ENCODE measurements at regions not wholly inside any gene's neighbourhood (a gene's known extent, or its start where the extent isn't known, plus 50 kb on each side); places are given as distances from the start of the nearest gene placed in this dataset.

- CTCF ChIA-PET, result no interaction called here
- BruUV-seq (replicated peaks), result no TSS peak
- H3K27me3 Mint-ChIP-seq (ENCODE audit: insufficient read depth, unreplicated experiment), result no peaks in the 10 kb centered on the region
Observed at GRCh38 chr13:68888832-68889231, 1218.8 kb upstream of the ATXN8OS start.

GRCh38 chr13:68872338-68872737 is 1235.3 kb upstream of the ATXN8OS start:
- Histone ChIP-seq H3K4me3 (ENCODE audit: low read depth, low read length) (no peak overlapping the region), H3K36me3 (ENCODE audit: control insufficient read depth, insufficient read depth, low read length) (no peaks in the 10 kb centered on the region), H3K9me3 (no peaks in the 10 kb centered on the region), H3K4me1 (no peaks in the 10 kb centered on the region), H3K27me3 (replicated peaks; ENCODE audit: control insufficient read depth, insufficient read depth, low read length) (no peaks in the 10 kb centered on the region)
- POLR2A ChIA-PET, result no interaction called here
- Mint-ChIP-seq H3K27ac (ENCODE audit: unreplicated experiment) (no peak overlapping the region), H3K4me1 (ENCODE audit: low read depth, unreplicated experiment) (no peaks in the 10 kb centered on the region), H3K36me3 (ENCODE audit: insufficient read depth, unreplicated experiment) (no peaks in the 10 kb centered on the region), H3K9me3 (ENCODE audit: unreplicated experiment) (no peaks in the 10 kb centered on the region), H3K4me3 (ENCODE audit: unreplicated experiment) (no peak overlapping the region), H3K27me3 (ENCODE audit: insufficient read depth, unreplicated experiment) (no peaks in the 10 kb centered on the region)
- CTCF ChIA-PET, result no interaction called here
- DNase-seq, result no peak
- BruUV-seq (replicated peaks), result no TSS peak
- intact Hi-C loops (cut with micrococcal nuclease; ENCODE audit: unreplicated experiment), result no loop called here
- TF ChIP-seq CTCF (IDR thresholded peaks at IDR 0.05; ENCODE audit: insufficient read depth in 1 of 2, low read depth in 1 of 2, low read length in 1 of 2, severe bottlenecking in 1 of 2, unreplicated experiment in 1 of 2), result no peak

More at GRCh38 chr13:68888832-68889231, 1218.8 kb upstream of the ATXN8OS start:
- H3K4me1 Mint-ChIP-seq (ENCODE audit: low read depth, unreplicated experiment), result peaks cover 8% of the 10 kb centered on the region
- peaks cover 10% of the 10 kb centered on the region for H3K9me3 Mint-ChIP-seq (ENCODE audit: unreplicated experiment)
- H3K36me3 Mint-ChIP-seq (ENCODE audit: insufficient read depth, unreplicated experiment), result no peaks in the 10 kb centered on the region
- no peak for TF ChIP-seq CTCF (IDR thresholded peaks at IDR 0.05; ENCODE audit: insufficient read depth in 1 of 2, low read depth in 1 of 2, low read length in 1 of 2, severe bottlenecking in 1 of 2, unreplicated experiment in 1 of 2)
- no peaks in the 10 kb centered on the region for H3K27me3 ChIP-seq (replicated peaks; ENCODE audit: control insufficient read depth, insufficient read depth, low read length)
- no peaks in the 10 kb centered on the region for H3K36me3 ChIP-seq (ENCODE audit: control insufficient read depth, insufficient read depth, low read length)
- POLR2A ChIA-PET, result no interaction called here
- DNase-seq, result no peak
- H3K4me1 ChIP-seq, result peaks cover 7% of the 10 kb centered on the region; the same call in 1 of the 2 replicates
- no peak overlapping the region for H3K4me3 Mint-ChIP-seq (ENCODE audit: unreplicated experiment)
- no peak overlapping the region for H3K4me3 ChIP-seq (ENCODE audit: low read depth, low read length)
- H3K9me3 ChIP-seq, result no peaks in the 10 kb centered on the region
- H3K27ac Mint-ChIP-seq (ENCODE audit: unreplicated experiment), result no peak overlapping the region
- intact Hi-C loops (cut with micrococcal nuclease; ENCODE audit: unreplicated experiment), result no loop called here

GRCh38 chr13:68851026-68851425 is 1256.6 kb upstream of the ATXN8OS start:
- ChIA-PET POLR2A (no interaction called here), CTCF (no interaction called here)
- no peaks in the 10 kb centered on the region for H3K4me1 Mint-ChIP-seq (ENCODE audit: low read depth, unreplicated experiment)
- H3K27ac Mint-ChIP-seq (ENCODE audit: unreplicated experiment), result no peak overlapping the region
- intact Hi-C loops (cut with micrococcal nuclease; ENCODE audit: unreplicated experiment), result no loop called here
- H3K27me3 Mint-ChIP-seq (ENCODE audit: insufficient read depth, unreplicated experiment), result no peaks in the 10 kb centered on the region
- Histone ChIP-seq H3K4me3 (ENCODE audit: low read depth, low read length) (no peak overlapping the region), H3K9me3 (no peaks in the 10 kb centered on the region), H3K36me3 (ENCODE audit: control insufficient read depth, insufficient read depth, low read length) (no peaks in the 10 kb centered on the region), H3K27me3 (replicated peaks; ENCODE audit: control insufficient read depth, insufficient read depth, low read length) (no peaks in the 10 kb centered on the region), H3K4me1 (no peaks in the 10 kb centered on the region)
- TF ChIP-seq CTCF (IDR thresholded peaks at IDR 0.05; ENCODE audit: insufficient read depth in 1 of 2, low read depth in 1 of 2, low read length in 1 of 2, severe bottlenecking in 1 of 2, unreplicated experiment in 1 of 2), result no peak
- no peaks in the 10 kb centered on the region for H3K9me3 Mint-ChIP-seq (ENCODE audit: unreplicated experiment)
- no TSS peak for BruUV-seq (replicated peaks)
- H3K4me3 Mint-ChIP-seq (ENCODE audit: unreplicated experiment), result no peak overlapping the region
- no peaks in the 10 kb centered on the region for H3K36me3 Mint-ChIP-seq (ENCODE audit: insufficient read depth, unreplicated experiment)
- DNase-seq, result no peak

Measured in Caco-2 (cell line).